ENCODE measurements at regions not wholly inside any gene's neighbourhood (a gene's known extent, or its start where the extent isn't known, plus 50 kb on each side); places are given as distances from the start of the nearest gene placed in this dataset.
A peak's percentile ranks its signal among the peaks of the same experiment; 100 is the strongest.

DNA sequence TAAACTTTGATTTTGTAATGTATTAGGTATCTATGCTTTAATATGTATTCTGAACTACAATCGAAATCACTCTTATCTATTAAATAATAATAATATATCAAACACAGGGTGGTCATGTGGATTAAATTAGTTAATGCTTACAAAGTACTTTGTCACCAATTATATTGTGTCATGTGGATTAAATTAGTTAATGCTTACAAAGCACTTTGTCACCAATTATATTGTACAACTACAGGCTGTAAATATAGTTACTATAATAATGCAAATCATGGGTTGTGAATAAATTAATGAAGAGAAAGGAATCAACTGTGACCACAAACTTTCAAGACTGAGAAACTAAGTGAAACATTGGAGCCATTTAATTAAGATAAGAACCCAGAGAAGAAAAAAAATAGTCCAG lies 1929.1 kb upstream of the PCDH20 start:
- in situ Hi-C loops (cut with MboI; ENCODE audit: low sequenced_read_pairs): no loop called here

More for the DNA sequence above, 1929.1 kb upstream of the PCDH20 start:
- no peaks in the 10 kb centered on the region for H3K9me1 ChIP-seq (ENCODE audit: insufficient read depth, low read length)
- H3K4ac ChIP-seq (ENCODE audit: low read depth, low read length): no peak overlapping the region
- CTCF ChIA-PET: no interaction called here
- H3K9me3 ChIP-seq (ENCODE audit: control insufficient read depth, insufficient read depth, low read length): no peaks in the 10 kb centered on the region
- H2BK15ac ChIP-seq (ENCODE audit: low read depth, low read length): no peak overlapping the region
- H3K9ac ChIP-seq (ENCODE audit: low read depth, low read length): no peak overlapping the region
- no peak overlapping the region for H2BK5ac ChIP-seq (ENCODE audit: low read depth, low read length, poor library complexity, severe bottlenecking)
- dilution Hi-C loops (cut with HindIII; ENCODE audit: low sequenced_read_pairs, unreplicated experiment): no loop called here
- no peak overlapping the region for H3K4me3 ChIP-seq (ENCODE audit: insufficient read depth, low read depth, low read length)
- no peaks in the 10 kb centered on the region for H3K4me1 ChIP-seq (ENCODE audit: control insufficient read depth, insufficient read depth, low read length)
- no peak overlapping the region for H4K91ac ChIP-seq (ENCODE audit: insufficient read depth, low read depth, low read length)
- H3K56ac ChIP-seq (ENCODE audit: extremely low read depth, insufficient read depth, low read length): no peak overlapping the region
- H3K36me3 ChIP-seq (ENCODE audit: control insufficient read depth, insufficient read depth, low read length): no peaks in the 10 kb centered on the region
- ATAC-seq (ENCODE audit: low read depth) (no peak), DNase-seq (no peak)
- no peak overlapping the region for H3K14ac ChIP-seq (replicated peaks; ENCODE audit: low read depth, low read length)
- no peaks in the 10 kb centered on the region for H3K27me3 ChIP-seq (ENCODE audit: control insufficient read depth, insufficient read depth, low read length)
- no peaks in the 10 kb centered on the region for H4K20me1 ChIP-seq (ENCODE audit: insufficient read depth, low read length)
- WGBS, 2 experiments (ENCODE audit: extremely low coverage in 2 of 2, insufficient read length in 1 of 2): no CpG with 5 or more reads among the region's 1 CpG
- no peak overlapping the region for H3K18ac ChIP-seq (ENCODE audit: low read depth, low read length)
- TF ChIP-seq MAZ (IDR thresholded peaks at IDR 0.05; ENCODE audit: borderline replicate concordance, low read depth, low read length) (no peak), MAFK (IDR thresholded peaks at IDR 0.05; ENCODE audit: low read depth, low read length) (peak; percentile 34; the same call in 1 of the 2 replicates), MXI1 (IDR thresholded peaks at IDR 0.05; ENCODE audit: borderline replicate concordance, low read depth, low read length) (no peak), POLR2A (IDR thresholded peaks at IDR 0.05; ENCODE audit: low read depth, low read length) (no peak), NFE2L2 (IDR thresholded peaks at IDR 0.05; ENCODE audit: low read depth, low read length) (no peak), RAD21 (IDR thresholded peaks at IDR 0.05; ENCODE audit: low read length) (no peak)
- no peak overlapping the region for H2AK5ac ChIP-seq (ENCODE audit: low read depth, low read length)
- H2AK9ac ChIP-seq (replicated peaks; ENCODE audit: low read depth, low read length, poor library complexity): no peak overlapping the region
- no peak overlapping the region for H4K8ac ChIP-seq (ENCODE audit: low read depth in 2 of 2, low read length in 2 of 2)
- H2BK20ac ChIP-seq (ENCODE audit: low read depth, low read length): no peak overlapping the region
- no peak overlapping the region for H3K27ac ChIP-seq (ENCODE audit: insufficient read depth, low read length)
- H3K4me2 ChIP-seq (ENCODE audit: low read depth, low read length): no peak overlapping the region
- intact Hi-C loops (cut with micrococcal nuclease): no loop called here
- no peak overlapping the region for H2AFZ ChIP-seq (replicated peaks; ENCODE audit: low read length, poor library complexity)
- BruUV-seq (replicated peaks): no TSS peak
- no peak overlapping the region for H4K5ac ChIP-seq (ENCODE audit: low read depth, low read length)
- no peak overlapping the region for H2BK120ac ChIP-seq (ENCODE audit: low read depth, low read length)
- H3K79me1 ChIP-seq (ENCODE audit: low read depth in 1 of 2, low read length in 2 of 2): no peaks in the 10 kb centered on the region
- POLR2A ChIA-PET (ENCODE audit: unreplicated experiment): no interaction called here
- H3K23ac ChIP-seq (ENCODE audit: low read depth, low read length): no peak overlapping the region
